Stimulated activated CD4-positive, alpha-beta T cell treated with anti-CD3 and anti-CD28 coated beads, Interleukin-1b, Interleukin-23, amount 100 ng/mL, for 4 hours (primary cell): ENCODE measurements at regions not wholly inside any gene's neighbourhood (a gene's known extent, or its start where the extent isn't known, plus 50 kb on each side); places are given as distances from the start of the nearest gene placed in this dataset.

Experiments used
- DNase-seq, 2 donors: peaks; one replicate each; pipeline ENCODE4 v3.0.0-alpha.2; 2020; ENCODE audit warnings: low read depth in 2 of 2

GRCh38 chr13:107475753-107476453, 739.4 kb downstream of the LIG4 start:
- no peak for DNase-seq

- no peak for DNase-seq
These were observed 742.1 kb downstream of the LIG4 start for GRCh38 chr13:107473253-107473652.

- no peak for DNase-seq
These were observed 748.8 kb downstream of the LIG4 start for GRCh38 chr13:107466326-107467099.

GRCh38 chr13:107462501-107462900, 752.8 kb downstream of the LIG4 start:
- no peak for DNase-seq

GRCh38 chr13:107461751-107462150, 753.6 kb downstream of the LIG4 start:
- DNase-seq = no peak

GRCh38 chr13:107459430-107459829, 755.9 kb downstream of the LIG4 start:
- DNase-seq = no peak

GRCh38 chr13:107458269-107458668, 757.1 kb downstream of the LIG4 start:
- no peak for DNase-seq

GRCh38 chr13:107457686-107458085, 757.6 kb downstream of the LIG4 start:
- DNase-seq = no peak

- no peak for DNase-seq
These were observed 758.9 kb downstream of the LIG4 start for GRCh38 chr13:107456431-107456830.

- DNase-seq = no peak
These were observed 762.5 kb downstream of the LIG4 start for GRCh38 chr13:107452833-107453232.

GRCh38 chr13:107450931-107451330, 764.4 kb downstream of the LIG4 start:
- no peak for DNase-seq

- DNase-seq = no peak
These were observed 764.9 kb downstream of the LIG4 start for GRCh38 chr13:107450431-107450830.

GRCh38 chr13:107447591-107447990, 767.7 kb downstream of the LIG4 start:
- DNase-seq = no peak

GRCh38 chr13:107441279-107441678, 774.1 kb downstream of the LIG4 start:
- DNase-seq = no peak

GRCh38 chr13:107438251-107438650, 777.1 kb downstream of the LIG4 start:
- no peak for DNase-seq

- no peak for DNase-seq
These were observed 781.0 kb downstream of the LIG4 start for GRCh38 chr13:107434347-107434746.

GRCh38 chr13:107427536-107427935, 787.8 kb downstream of the LIG4 start:
- no peak for DNase-seq

GRCh38 chr13:107422421-107422820, 792.9 kb downstream of the LIG4 start:
- no peak for DNase-seq

- no peak for DNase-seq
These were observed 793.4 kb downstream of the LIG4 start for GRCh38 chr13:107421951-107422350.

GRCh38 chr13:107421028-107421427, 794.3 kb downstream of the LIG4 start:
- no peak for DNase-seq

GRCh38 chr13:107413005-107413404, 802.3 kb downstream of the LIG4 start:
- DNase-seq = no peak

- no peak for DNase-seq
These were observed 808.3 kb downstream of the LIG4 start for GRCh38 chr13:107407074-107407473.

- no peak for DNase-seq
These were observed 819.2 kb downstream of the LIG4 start for GRCh38 chr13:107395927-107396662.
